ENCODE measurements at regions not wholly inside any gene's neighbourhood (a gene's known extent, or its start where the extent isn't known, plus 50 kb on each side); places are given as distances from the start of the nearest gene placed in this dataset.
"Not testable (repeated sequence)": the region's sequence is repeated elsewhere in the genome, so short reads cannot be mapped to it uniquely, and the experiment has no call there.

DNA sequence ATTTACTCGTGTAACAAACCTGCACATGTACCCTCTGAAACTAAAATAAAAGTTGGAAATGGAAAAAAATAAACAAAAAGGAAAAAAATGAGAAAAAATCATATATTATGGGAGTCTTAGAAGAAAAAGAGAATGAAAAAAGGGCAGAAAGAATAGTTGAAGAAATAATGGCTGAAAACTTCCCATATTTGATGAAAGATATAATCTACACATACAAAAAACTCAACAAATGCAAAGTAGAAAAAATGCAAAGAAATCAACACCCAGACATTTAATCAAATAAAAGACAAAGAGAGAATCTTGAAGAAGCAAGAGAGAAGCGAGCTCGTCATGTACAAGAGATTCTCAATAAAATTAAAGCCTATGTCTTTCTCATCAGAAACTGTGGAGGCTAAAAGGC is 73.8 kb downstream of the SLC25A46 start:
- DNase-seq = no peak

DNA sequence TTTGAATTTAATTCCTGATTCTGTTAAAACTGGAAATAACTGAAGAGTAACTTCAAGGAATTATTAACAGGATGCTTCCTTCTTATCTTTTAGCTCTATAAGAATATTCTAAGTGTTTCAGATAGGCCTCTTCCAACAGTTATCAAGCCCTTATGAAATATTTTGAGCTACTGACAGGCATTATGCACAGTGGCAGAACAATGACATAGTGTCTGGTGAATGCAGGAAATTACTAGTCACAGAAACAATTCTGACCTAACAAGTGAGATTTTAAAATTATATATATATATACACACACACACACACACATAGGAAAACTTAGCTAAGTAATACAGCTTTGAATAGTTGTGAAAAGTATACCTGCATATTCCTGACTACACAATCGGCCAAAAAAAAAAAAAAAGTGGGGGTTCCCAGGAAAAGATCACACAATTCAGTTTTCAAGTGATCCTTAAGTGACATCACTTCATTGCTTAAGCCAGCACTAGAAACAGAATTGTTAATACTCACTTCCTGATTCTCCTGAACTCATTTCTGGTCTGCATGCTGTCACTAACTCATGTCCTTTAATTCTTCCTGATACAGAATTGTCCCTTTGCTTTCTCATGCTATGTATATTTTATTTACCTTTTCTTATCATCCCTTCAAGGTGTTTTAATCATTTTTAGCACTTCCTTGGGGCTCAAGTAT is 77.3 kb downstream of the SLC25A46 start:
- DNase-seq = no peak

GRCh38 chr5:110817459-110817858 is 78.7 kb downstream of the SLC25A46 start:
- no peak for DNase-seq

- DNase-seq = no peak
Measured at GRCh38 chr5:110823571-110823970, 84.8 kb downstream of the SLC25A46 start.

DNA sequence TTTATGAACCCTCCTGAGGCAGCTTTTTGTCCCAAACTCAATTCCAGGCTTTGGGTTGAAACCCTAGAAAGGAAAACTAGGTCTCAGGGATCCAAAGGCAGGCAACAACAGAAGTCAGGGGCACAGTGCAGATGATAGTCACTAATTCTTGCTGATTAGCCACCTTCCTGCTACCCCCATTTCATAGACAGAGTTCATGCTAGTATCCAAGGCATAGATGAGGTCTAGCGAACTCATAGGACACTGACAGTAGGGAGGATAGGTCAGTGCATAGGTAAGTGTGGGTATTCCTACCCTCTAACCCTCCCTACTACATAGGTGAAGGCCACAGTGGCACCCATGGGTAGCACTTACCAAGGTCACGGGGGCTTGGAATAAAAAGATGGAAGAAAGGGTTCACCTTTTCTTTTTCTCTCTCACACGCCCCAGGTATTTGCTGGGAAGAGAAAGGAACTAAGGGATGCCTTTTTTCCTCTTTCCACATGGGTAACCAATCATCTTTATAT is 86.2 kb downstream of the SLC25A46 start:
- no peak for DNase-seq

DNA sequence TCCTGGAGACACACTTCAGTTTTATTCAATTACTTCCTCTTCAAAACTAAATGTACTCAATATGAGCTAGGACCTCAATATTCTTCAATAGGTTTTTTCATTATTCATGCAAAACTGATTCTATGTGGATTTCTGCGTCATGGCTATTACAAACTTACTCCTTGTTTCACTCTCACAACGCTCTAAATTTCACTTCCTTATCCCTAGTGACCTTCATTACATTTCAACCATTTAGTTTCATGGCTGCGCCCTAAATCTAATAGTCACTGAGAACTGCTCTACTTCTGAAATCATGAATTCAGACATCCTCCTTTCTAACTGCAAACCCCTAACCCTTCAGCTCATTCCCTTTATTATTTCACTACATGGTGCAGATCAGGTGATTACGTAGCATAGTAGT is 93.9 kb downstream of the SLC25A46 start:
- no peak for DNase-seq

DNA sequence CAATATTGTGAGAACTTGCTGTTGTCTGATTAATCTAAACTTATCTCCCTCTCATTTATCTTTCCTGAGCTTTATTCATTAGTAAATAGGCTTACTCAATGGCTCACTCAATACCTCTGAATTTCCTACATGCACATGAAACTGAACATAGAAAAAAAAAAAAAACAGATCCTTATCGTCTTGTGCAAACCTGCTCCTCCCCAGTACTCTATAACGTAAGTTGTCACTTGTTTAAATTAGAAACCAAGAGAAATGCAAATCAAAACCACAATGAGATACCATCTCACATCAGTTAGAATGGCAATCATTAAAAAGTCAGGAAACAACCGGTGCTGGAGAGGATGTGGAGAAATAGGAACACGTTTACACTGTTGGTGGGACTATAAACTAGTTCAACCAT is 96.1 kb downstream of the SLC25A46 start:
- not testable (repeated sequence) for DNase-seq

- no peak for DNase-seq
Measured at GRCh38 chr5:110836851-110837250, 98.0 kb downstream of the SLC25A46 start.

GRCh38 chr5:110838357-110838756 is 99.5 kb downstream of the SLC25A46 start:
- DNase-seq = not testable (repeated sequence)

GRCh38 chr5:110838961-110839360 is 100.2 kb downstream of the SLC25A46 start:
- DNase-seq = no peak

- no peak for DNase-seq
Measured at GRCh38 chr5:110840347-110840960, 101.6 kb downstream of the SLC25A46 start.

DNA sequence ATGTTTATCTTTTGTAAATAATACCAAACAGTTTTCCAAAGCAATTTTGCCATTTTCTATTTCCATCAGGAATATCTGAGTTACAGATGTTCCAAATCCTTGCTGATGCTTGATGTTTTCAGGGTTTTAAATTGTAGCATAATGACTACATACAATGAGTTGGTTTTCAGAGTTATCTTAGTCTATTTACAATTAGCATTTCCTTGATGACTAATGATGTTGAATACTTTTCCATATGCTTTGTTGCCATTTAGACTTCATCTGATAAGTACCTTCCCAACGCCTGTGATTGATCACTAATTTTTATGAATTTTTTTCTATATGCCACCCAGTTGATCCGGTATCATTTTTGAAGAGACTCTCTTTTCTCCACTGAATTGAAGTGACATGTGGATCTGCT is 102.3 kb downstream of the SLC25A46 start:
- DNase-seq = no peak

GRCh38 chr5:110842948-110843347 is 104.1 kb downstream of the SLC25A46 start:
- no peak for DNase-seq

DNA sequence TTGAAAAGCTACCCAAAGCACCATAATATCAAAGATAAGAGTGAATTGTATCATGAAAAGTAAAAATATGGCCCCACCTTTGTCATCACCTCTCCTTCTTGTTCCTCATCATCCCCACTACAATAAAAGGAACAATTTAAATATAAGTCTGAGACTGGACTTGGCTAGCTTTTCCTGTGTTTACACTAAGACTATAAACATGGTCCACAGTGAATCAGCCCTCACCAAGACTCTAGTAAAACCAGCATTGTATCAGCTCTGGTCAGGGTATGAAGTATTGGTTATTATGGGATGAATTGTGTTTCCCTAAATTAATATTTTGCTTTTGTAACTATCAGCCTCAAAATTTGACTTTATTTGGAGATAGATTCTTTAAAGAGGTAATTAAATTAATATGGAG is 105.4 kb downstream of the SLC25A46 start:
- DNase-seq = no peak

DNA sequence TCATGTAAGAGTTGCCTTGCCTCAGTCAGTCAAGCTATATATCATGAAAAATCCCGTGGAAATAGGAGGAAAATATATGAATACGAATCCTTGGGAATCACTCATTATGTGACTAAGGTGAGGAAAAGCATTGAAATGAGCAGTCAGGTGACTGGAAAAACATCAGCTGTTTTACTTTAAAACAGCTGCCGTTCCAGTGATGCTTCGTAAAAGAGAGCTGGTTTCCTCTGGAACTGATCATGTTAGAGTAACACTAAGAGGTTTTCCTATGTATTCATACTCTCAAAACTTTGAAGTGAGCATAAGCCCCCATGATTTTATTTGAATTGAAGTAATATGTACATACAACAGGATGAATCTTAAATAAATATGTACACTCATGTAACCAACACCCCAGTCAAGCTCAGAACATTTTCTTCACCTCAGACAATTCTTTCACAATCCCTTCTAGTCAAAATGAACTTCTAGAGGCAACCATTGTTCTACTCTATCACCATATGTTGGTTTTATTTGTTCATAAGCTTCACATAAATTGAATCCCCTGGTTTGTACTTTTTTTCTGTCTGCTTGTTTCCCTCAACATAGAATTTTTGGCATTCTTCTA is 107.7 kb downstream of the SLC25A46 start:
- DNase-seq = no peak

DNA sequence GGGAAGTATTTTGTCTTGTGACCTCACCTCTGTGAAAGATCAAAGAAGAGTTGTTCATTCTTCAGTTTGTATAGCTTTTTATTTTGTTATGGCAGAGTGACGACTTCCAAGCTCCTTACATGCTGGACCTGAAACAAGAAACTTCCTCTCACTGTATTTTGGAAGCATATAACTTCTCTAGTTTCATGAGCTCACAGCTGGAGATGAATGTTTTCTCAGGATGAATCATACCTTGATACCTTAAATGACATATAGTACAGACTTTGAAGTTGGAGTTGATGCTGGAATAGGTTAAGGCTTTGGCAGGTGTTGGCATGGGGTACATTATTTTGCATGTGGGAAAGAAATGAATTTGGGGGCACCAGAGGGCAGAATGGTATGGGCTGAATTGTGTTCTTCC is 112.5 kb downstream of the SLC25A46 start:
- no peak for DNase-seq

DNA sequence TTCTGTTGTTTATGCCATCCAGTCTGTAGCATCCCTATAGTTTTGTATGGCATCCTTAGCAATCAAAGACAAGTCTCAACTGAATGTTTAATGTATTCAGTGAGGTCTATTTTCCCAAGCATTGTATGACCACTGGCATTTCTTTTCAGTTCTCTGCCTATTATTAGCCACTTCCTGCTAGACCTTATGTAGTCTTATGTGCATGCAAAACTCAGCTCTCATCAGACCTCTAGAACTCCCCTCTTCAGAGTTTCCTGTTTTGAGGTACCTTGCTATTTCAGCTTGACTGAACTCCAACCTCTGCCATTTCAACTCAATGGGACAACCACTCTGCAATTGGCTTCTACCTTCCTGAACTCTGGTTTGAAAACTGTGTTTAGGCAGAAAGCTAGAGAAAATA is 113.2 kb downstream of the SLC25A46 start:
- DNase-seq = no peak

DNA sequence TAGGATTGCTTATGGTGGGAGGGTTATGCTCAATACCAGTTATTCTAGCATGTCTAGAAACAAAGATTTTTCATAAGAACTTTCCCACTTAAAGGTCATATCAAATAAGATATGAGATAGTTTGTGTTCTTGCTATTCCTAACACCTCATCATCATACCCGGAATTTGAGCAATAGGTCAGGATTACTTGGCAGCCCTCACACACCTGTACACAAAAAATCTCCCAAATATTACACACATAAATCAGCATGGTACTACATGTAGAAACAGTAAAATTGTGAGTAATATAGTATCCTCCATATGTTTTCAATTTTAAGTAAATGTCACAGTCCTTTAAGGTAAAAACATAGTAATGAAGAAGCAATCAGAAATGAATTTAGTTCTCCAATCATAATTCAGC is 113.7 kb downstream of the SLC25A46 start:
- no peak for DNase-seq

DNA sequence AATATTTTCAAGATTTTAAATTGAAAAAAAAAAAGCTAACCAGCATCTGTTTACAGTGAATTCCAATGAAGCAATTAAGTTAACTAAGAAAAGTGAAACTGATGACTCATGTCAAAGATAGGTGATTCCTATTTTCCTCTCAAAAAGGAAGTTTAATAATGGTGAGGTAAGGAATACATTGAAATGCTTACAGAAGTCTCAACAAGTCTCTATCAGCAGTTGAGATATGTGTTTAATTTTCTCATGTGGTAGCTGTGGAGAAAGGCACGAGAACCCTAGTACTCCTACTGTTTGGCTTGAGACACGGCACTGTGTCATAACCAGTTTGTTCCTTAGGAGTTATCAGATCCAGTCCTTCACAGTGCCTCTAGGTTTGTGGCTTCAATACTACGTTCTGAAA is 114.5 kb downstream of the SLC25A46 start:
- no peak for DNase-seq

DNA sequence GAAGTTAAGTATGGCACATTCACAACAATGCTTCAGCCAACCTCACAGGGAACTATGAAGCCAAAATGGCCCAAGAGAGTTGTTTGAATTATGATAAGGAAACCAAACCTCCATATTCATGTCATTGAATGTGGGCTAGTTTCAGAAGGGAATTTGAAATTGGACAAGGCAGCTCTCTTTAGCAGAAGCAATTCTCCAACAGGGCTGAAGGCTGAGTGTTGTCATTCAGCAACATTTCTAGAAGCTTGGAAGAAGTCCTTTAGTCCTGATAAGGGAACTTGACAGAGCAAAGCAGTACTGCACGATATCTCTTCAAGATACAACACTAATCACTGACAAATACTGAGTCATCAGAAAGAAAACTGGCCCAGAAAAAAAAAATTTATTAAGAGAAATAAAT is 115.4 kb downstream of the SLC25A46 start:
- no peak for DNase-seq

DNA sequence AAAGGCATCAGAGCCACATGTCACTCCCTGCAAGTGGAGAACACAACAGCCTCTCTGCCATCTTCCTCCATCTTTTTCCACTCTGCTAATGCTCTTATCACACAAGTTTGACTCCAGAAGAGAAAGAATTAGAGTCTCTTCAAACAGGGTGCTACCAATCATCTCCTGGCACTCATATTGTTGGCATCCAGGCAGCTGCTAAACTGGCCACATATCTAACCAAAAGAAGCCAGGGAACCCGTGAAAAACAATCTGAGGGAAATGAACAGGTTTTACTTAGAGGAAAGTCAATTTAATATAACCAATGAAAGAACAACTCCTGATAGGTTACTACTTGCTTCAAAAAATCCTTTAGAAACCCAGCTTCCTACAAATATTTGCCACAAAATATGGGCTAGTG is 117.2 kb downstream of the SLC25A46 start:
- no peak for DNase-seq

DNA sequence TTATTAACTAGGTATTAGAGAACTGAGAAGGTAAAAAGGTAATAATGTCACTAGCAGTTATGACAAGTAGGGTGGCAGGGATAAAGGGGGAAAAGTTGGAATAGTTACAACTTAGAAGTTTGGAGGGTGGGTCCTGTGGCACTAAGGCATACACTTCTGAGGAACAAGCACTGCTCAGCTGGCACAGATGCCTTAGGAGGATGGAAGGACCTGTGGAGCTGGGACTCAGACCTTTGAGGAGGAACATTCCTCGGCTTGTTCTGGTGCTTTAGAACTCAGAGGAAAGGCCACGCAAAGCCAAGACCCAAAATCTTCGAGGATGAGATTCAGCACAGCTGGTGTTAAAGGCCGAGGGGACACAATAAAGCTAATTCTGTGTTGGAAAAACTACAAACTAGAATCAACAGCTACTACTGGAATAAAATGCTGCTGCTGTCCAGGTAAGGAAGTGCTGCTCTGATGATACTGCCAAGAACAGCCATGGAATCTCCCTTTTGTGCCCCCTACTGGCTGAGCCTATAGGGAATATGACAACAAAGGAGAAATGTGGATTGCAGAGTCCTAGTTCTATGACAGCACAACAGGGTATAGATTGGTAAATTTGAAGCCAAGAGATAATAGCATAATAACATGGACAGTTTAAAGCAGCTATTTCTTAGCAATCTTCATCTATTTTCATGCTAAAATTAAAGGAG is 126.7 kb downstream of the SLC25A46 start:
- DNase-seq = peak in 1 of 4 experiments; percentile 0

DNA sequence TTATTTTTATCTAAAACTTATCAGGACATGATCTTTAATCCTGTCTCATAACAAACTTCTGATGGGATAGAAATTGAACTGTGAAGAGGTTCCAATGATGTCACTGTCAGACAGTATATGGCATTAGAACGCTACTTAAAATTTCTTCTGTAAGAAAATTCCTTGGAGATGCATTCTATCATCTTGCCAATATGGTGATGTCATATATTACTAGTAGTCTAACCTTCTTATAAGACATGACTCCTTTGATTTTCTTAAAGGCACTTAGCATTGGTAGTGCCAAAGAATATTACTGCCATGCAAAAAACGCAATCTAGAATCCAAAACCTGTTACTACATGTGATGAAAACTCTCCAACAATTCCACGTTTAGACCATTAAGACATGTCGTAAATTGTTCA is 131.1 kb downstream of the SLC25A46 start:
- no peak for DNase-seq

DNA sequence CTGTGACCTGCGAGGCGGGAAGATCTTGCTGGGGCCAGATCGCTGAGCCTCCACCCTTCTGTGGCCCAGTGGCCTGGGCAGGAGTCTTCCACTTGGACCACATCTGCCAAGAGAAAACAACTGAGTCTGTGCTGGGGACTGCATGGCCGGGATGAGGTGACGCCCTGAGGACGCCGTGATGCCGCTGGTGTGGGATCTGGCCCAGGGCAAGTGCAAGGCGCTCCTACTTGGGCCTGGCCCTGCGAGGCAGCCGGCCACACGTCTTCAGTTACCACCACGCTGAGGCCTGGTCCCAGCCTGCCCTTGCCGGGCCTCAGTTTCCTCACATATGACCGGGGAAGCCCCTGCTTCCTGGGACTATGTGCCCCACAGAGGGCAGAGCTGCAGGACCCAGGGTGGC is 133.4 kb downstream of the SLC25A46 start:
- no peak for DNase-seq
